NCI-H1092 (cell line): ENCODE measurements at regions not wholly inside any gene's neighbourhood (a gene's known extent, or its start where the extent isn't known, plus 50 kb on each side); places are given as distances from the start of the nearest gene placed in this dataset.

Source experiments
- DNase-seq: peaks from one replicate; lab custom pipeline; 2025; lab: John Stamatoyannopoulos, UW

DNA sequence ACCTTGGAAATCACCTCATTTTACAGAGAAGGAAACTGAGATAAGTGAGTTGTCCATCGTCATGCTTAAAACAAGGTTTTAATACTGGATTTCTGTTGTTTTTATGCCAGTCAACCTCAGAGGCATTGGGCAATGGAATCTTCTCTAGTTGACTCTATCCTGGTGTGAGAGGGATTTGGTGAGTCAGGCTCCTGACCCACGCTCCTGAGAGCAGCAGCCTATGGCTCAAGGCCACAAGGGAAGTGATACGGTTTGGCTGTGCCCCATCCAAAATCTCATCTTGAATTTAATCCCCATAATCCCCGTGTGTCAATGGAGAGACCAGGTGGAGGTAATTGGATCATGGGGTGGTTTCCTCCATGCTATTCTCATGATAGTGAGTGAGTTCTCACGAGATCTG is 90.1 kb downstream of the TLR5 start:
- no peak for DNase-seq

DNA sequence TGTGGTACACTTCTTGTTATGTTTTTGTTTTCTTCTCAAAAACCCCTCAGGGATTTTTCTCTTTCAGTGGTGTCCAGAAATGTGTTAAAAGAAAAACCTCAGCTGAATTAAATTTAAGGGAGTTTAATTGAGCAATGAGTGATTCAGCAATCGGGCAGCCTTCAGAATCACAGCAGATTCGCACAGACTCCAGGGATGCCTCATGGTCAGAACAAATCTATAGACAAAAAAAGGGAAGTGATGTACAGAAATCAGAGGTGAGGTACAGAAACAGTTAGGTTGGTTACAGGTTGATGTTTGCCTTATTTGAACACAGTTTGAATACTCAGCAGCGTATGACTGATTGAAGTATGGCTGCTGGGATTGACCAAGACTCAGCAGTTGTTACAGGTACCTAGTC is 86.2 kb downstream of the TLR5 start:
- no peak for DNase-seq

DNA sequence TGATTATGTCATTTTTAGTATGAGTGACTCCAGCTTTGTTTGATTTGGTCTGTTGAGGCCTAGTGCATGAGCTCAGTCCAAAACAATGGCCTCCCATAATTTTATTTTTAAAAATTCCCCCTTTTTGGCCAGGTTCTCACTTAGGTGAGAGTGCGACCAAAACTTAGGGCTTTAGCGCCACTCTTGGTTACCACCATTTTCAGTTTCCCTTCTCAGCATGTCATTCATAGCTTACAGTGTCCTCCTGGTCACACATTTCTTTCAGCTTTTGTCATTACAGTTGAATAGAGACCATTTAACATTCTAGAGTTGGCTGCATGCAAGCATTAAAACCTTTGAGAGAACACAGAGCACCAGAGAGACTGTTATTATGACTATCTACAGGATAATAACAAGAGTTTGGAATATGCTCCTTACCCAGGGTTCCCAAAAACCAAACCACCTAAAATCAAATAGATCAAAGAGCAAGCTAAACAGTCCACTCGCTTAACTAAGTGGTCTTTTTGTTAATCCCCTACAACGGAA is 85.4 kb downstream of the TLR5 start:
- DNase-seq = no peak
